ENCODE measurements at regions not wholly inside any gene's neighbourhood (a gene's known extent, or its start where the extent isn't known, plus 50 kb on each side); places are given as distances from the start of the nearest gene placed in this dataset.

DNA sequence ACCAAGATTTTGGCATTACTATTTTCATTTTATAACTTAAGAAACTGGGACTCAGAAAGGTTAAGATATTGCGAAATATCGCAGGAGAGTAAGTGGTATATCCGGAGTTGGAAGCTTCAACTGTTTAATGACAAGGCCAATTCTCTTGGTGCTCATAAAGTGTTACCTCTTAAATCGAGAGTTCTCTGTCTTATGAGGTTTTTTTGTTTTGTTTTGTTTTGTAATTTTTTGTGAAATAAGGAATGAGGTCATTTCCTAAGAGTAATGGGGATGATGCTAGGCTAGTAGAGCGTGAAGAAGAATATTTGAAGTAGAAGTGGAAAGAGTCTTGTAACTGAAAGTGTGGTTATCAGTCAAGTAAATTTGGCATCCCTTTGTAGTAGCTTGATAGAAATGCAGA, 183.2 kb upstream of the DAB2 start:
- DNase-seq (ENCODE audit: low read depth): no peak
- no peak overlapping the region for H3K4me3 ChIP-seq (ENCODE audit: low read length)
- TF ChIP-seq, protein P1, sequence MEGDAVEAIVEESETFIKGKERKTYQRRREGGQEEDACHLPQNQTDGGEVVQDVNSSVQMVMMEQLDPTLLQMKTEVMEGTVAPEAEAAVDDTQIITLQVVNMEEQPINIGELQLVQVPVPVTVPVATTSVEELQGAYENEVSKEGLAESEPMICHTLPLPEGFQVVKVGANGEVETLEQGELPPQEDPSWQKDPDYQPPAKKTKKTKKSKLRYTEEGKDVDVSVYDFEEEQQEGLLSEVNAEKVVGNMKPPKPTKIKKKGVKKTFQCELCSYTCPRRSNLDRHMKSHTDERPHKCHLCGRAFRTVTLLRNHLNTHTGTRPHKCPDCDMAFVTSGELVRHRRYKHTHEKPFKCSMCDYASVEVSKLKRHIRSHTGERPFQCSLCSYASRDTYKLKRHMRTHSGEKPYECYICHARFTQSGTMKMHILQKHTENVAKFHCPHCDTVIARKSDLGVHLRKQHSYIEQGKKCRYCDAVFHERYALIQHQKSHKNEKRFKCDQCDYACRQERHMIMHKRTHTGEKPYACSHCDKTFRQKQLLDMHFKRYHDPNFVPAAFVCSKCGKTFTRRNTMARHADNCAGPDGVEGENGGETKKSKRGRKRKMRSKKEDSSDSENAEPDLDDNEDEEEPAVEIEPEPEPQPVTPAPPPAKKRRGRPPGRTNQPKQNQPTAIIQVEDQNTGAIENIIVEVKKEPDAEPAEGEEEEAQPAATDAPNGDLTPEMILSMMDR (conservative IDR thresholded peaks at IDR 0.05; ENCODE audit: low read length): no peak

DNA sequence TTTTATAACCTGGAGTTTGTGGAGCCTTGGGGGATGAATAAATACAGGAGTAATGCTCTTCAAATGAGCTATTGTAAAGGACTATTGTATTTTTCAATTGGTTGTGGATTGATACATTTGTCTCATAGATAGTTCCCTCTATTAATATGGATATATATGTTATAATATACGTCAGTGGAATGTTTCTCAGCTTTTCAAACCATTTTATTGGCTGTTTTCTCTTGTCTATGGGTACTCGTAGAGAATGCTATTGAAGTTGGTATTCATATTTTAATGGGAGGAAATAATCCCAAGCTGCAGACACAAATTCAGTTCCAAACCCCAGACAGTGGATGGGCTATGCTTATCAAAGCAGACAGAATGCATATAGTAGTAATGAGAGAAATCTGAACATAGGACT, 181.8 kb upstream of the DAB2 start:
- TF ChIP-seq, protein P1 (conservative IDR thresholded peaks at IDR 0.05; ENCODE audit: low read length): no peak
- H3K4me3 ChIP-seq (ENCODE audit: low read length): no peak overlapping the region
- DNase-seq (ENCODE audit: low read depth): no peak

DNA sequence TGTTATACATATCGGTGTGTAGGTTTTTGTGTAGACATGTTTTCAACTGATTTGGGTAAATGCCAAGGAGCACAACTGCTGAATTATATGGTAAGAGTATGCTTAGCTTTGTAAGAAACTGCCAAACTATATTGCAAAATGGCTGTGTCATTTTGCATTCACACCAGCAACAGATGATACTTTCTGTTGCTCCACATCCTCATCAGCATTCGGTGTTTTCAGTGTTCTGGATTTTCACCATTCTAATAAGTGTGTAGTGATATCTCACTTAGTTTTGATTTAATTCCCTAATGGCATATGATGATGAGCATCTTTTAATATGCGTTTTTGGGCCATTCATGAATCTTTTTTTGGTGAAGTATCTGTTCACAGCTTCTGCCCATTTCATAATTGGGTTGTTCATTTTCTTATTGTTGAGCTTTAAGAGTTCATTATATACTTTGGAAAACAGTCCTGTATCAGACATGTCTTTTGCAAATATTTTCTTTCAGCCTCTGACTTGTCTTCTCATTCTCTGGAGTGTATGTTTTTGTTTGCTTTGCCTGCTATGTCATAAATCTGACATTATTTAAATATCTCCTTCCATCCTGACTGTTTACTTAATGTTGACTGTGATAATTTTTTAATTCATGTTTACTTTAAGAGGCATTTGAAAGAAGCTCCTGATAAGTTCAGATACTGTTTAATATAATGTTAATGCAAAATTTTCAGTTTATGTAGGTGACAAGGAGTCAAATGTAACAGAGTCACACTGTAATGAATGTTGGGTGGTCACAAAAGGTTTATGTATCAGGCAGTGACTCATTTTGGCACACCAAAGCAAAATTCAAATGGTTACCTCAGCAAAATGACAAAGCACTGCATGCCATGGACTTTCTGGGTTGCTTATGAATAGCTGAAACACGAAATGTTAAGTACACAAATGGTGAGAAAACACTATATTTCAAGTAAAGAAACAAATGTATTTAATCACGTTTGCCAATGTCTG, 181.1 kb upstream of the DAB2 start:
- H3K4me3 ChIP-seq (ENCODE audit: low read length): no peak overlapping the region
- DNase-seq (ENCODE audit: low read depth): no peak
- TF ChIP-seq, protein P1 (conservative IDR thresholded peaks at IDR 0.05; ENCODE audit: low read length): no peak

DNA sequence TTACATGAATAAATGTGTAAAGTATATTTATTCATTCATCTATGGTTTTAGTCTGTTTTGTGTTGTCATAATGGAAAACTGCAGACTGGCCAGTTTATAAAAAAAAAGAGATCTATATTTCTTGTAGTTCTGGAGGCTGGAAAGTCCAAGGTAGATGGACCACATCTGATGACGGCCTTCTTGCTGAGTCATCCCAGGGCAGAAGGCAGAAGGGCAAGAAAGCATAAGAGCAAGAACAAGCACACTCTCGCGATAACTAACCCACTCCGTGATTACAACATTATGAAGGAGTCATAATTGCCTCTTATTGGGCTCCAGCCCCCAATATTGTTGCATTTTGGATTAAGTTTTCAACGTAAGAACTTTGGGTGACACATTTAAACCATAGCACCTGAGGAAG, 180.4 kb upstream of the DAB2 start:
- H3K4me3 ChIP-seq (ENCODE audit: low read length): no peak overlapping the region
- DNase-seq (ENCODE audit: low read depth): no peak
- TF ChIP-seq, protein P1 (conservative IDR thresholded peaks at IDR 0.05; ENCODE audit: low read length): no peak

DNA sequence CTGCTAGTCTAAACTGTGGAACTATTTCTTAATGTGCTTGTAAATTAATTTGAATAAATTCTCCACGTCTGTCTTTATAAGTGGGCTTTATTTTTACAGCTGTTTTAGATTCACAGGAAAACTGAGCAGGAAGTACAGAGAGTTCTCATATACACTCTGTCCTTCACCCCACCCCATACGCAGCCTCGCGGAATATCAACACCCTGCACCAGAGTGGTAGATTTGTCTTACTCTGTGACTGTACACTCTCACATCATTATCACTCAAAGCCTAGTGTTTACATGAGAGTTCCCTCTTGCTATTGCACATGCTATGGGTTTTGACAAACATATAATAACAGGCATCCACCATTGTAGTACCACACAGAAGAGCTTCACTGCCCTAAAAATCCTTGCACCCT, 179.7 kb upstream of the DAB2 start:
- H3K4me3 ChIP-seq (ENCODE audit: low read length): no peak overlapping the region
- TF ChIP-seq, protein P1 (conservative IDR thresholded peaks at IDR 0.05; ENCODE audit: low read length): no peak
- no peak for DNase-seq (ENCODE audit: low read depth)

DNA sequence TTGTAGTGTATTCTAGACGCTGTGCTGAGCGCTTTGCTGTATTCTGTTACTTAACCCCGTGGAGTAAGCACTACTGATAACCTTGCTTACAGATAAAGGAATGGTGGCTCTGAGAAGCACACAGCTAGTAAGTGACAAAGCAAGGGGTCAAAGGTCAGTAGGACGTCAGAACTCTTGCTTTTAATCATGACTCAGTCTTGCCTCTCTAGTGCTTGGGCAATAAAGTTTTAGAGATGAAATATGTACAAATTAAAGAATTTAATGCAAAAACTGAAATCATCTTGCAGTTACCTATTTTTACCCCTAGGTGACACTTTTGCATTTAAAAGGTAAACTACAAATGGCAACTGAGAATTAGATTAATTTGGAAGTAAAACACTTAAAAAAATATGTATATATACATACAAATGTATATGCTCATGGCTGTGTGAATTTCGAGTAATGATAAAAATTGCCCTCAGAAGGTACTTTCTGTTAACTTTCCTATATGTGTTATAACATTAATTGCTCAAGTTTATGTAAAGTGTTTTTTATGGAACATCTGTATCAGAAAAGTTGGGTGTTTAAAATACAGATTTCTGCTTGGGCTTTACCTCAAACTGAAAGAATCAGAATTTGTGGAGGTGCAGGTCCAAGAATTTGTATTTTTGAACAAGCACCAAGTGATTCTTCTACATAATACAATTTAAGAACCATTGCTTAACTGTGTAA, 175.1 kb upstream of the DAB2 start:
- DNase-seq (ENCODE audit: low read depth): peak; percentile 56
- TF ChIP-seq, protein P1 (conservative IDR thresholded peaks at IDR 0.05; ENCODE audit: low read length): peak; percentile 61
- H3K4me3 ChIP-seq (ENCODE audit: low read length): no peak overlapping the region
